Right atrium auricular region (tissue), 2 donors: ENCODE measurements at regions not wholly inside any gene's neighbourhood (a gene's known extent, or its start where the extent isn't known, plus 50 kb on each side); places are given as distances from the start of the nearest gene placed in this dataset.

Experiments used
- DNase-seq: peaks from one replicate; pipeline ENCODE4 v3.0.0-alpha.2; 2019; ENCODE audit warnings: low spot score
- H3K27ac ChIP-seq, 2 donors: fragments of 200-600 bp; sonication (generic); 1 replicate in 1 of 2; 2 replicates in 1 of 2; pipeline ENCODE4 v1.5.1; 2016 to 2019
- H3K27me3 ChIP-seq, 2 donors: fragments of 200-600 bp; sonication (generic); one replicate each; pipeline versions ENCODE4 v1.5.1 to v1.6.0; 2017 to 2019
- H3K36me3 ChIP-seq: fragments of 200-600 bp; sonication (generic); one replicate; pipeline ENCODE4 v1.5.1; 2016
- H3K4me1 ChIP-seq, 2 donors: fragments of 200-600 bp; sonication (generic); one replicate each; pipeline versions ENCODE4 v1.5.1 to v1.6.0; 2017 to 2019
- H3K4me3 ChIP-seq, 2 donors: fragments of 200-600 bp; sonication (generic); 1 replicate in 1 of 2; 2 replicates in 1 of 2; pipeline ENCODE4 v1.5.1; 2017 to 2019; ENCODE audit warnings: mild to moderate bottlenecking in 1 of 2, moderate library complexity in 1 of 2
- H3K9me3 ChIP-seq, 2 donors: fragments of 200-600 bp; sonication (generic); one replicate each; pipeline ENCODE4 v1.5.1; 2019
- TF ChIP-seq, protein P1 (sequence below), 2 donors: fragments of 200-600 bp; sonication (generic); IDR thresholded peaks; one replicate each; pipeline ENCODE4 v1.5.1; 2019; ENCODE audit warnings: antibody characterized with exemption in 2 of 2

DNA sequence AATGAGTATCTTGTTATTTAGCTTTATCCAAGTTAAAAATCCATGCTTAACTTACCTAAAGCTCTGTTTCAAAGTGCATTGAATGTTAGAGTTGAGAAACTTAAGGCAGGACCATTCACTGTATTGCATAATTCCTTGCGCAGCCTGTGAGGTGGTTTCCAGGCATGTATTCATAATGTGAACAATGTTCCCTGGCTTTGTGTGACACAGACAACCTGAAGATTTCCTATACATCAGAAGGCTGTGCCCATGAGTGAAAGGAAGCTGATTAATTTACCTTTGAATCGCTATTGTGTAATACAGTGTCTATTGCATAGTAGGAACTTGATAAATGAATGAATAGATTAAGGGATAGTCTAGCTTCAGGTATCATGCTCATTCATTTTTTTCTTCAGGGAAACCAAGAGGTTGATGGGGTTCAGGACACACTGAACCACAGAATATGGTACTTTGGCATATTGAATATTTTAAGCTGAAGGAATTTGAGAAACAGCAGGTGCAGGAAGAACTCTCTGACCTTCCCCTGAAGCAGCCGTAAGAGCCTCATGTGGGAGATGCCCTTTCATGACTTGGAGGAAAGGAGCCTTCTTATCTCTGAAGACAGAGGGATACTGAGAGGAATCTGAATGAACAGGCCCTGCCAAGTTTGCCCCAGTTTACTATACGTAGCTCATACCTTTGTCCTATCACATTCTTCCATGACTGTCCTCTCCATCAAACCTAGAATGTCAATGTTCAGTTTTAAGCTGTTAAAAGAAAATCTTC is 88.6 kb upstream of the GNG12 start:
- H3K36me3 ChIP-seq: no peaks in the 10 kb centered on the region
- no peak overlapping the region for H3K27ac ChIP-seq
- no peaks in the 10 kb centered on the region for H3K27me3 ChIP-seq
- H3K9me3 ChIP-seq: no peaks in the 10 kb centered on the region
- TF ChIP-seq, protein P1, sequence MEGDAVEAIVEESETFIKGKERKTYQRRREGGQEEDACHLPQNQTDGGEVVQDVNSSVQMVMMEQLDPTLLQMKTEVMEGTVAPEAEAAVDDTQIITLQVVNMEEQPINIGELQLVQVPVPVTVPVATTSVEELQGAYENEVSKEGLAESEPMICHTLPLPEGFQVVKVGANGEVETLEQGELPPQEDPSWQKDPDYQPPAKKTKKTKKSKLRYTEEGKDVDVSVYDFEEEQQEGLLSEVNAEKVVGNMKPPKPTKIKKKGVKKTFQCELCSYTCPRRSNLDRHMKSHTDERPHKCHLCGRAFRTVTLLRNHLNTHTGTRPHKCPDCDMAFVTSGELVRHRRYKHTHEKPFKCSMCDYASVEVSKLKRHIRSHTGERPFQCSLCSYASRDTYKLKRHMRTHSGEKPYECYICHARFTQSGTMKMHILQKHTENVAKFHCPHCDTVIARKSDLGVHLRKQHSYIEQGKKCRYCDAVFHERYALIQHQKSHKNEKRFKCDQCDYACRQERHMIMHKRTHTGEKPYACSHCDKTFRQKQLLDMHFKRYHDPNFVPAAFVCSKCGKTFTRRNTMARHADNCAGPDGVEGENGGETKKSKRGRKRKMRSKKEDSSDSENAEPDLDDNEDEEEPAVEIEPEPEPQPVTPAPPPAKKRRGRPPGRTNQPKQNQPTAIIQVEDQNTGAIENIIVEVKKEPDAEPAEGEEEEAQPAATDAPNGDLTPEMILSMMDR (IDR thresholded peaks at IDR 0.05): no peak
- no peaks in the 10 kb centered on the region for H3K4me1 ChIP-seq
- no peak for DNase-seq
- H3K4me3 ChIP-seq: no peak overlapping the region

DNA sequence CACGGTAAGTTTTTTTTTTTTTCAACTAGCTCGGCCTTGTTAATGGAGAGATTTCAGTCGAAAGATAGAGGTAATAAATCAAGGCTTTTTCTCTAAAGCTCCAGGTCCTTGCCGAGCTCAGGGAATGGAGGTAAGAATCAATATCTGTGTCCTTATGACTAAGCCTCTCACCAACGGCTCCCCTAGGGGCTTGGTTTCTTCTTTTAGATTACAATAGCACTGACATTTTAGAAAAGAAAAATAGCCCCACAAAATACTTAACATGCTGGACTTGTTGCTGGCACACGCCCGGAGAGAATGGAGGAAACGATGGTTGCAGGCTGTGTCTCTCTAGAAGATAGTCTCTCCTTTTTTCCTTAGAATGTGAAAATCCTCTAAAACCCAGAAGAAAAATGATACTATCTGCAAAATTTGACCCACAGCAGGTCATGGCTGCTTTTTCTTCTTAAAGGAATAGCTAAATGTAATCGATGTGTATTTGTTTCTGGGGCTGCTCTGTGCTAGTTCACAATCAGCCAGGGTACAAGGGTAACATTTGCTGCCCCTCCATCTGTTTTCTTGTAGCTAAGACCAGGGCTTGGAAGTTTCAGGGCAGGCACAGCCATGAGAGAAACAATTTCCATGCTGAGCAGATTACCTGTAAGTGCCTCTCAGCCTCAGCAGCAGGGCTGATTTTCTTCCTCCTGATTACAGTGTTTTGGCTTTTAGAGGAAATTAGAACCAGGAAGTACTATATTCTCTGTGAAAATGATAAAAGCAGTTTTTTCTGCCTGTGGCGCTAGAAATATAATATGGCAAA is 86.2 kb upstream of the GNG12 start:
- Histone ChIP-seq H3K36me3 (no peaks in the 10 kb centered on the region), H3K27me3 (no peaks in the 10 kb centered on the region), H3K27ac (no peak overlapping the region), H3K4me3 (no peak overlapping the region), H3K9me3 (no peaks in the 10 kb centered on the region), H3K4me1 (no peaks in the 10 kb centered on the region)
- DNase-seq: no peak
- TF ChIP-seq, protein P1 (IDR thresholded peaks at IDR 0.05): no peak

DNA sequence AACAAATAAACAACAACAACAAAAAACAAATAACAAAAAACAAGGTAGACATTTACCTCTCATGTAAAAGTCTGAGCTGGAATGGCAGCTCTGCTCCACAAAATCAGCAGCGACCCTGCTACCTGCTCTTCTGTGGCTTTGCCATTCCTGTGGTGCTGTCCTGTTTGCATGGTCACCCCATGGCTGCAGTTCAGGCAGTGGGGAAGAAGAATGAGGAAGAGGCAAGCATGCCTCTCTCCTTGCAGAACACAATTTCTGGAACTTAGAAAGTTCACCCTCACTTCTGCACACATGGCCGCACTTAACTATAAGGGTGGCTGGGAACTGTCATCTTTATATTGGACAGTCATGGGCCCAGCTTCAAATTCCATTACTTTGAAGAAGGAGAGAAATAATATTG is 84.8 kb upstream of the GNG12 start:
- TF ChIP-seq, protein P1 (IDR thresholded peaks at IDR 0.05): no peak
- H3K4me3 ChIP-seq: no peak overlapping the region
- H3K4me1 ChIP-seq: no peaks in the 10 kb centered on the region
- no peaks in the 10 kb centered on the region for H3K9me3 ChIP-seq
- no peaks in the 10 kb centered on the region for H3K36me3 ChIP-seq
- H3K27me3 ChIP-seq: no peaks in the 10 kb centered on the region
- no peak for DNase-seq
- no peak overlapping the region for H3K27ac ChIP-seq

DNA sequence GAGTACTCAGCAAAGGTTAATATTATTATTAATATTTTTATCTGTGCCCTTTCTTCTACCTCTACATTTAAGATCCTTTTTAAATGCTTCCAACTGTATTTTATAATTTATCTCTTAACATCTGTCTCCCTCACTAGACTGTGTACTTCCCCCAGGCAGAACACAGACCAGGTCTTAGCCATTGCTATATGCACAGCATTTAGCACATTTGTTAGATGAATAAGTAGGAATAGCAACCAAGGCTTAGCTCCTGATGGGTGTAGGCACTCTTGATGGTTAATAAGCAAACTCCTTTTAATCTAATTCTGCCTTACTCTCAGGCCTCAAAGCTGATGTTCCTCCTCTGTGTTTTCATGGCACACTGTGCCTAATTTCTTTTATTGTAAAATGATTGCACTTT is 83.7 kb upstream of the GNG12 start:
- Histone ChIP-seq H3K36me3 (no peaks in the 10 kb centered on the region), H3K4me1 (no peaks in the 10 kb centered on the region), H3K9me3 (no peaks in the 10 kb centered on the region), H3K27ac (no peak overlapping the region), H3K27me3 (no peaks in the 10 kb centered on the region), H3K4me3 (no peak overlapping the region)
- TF ChIP-seq, protein P1 (IDR thresholded peaks at IDR 0.05): no peak
- DNase-seq: no peak

DNA sequence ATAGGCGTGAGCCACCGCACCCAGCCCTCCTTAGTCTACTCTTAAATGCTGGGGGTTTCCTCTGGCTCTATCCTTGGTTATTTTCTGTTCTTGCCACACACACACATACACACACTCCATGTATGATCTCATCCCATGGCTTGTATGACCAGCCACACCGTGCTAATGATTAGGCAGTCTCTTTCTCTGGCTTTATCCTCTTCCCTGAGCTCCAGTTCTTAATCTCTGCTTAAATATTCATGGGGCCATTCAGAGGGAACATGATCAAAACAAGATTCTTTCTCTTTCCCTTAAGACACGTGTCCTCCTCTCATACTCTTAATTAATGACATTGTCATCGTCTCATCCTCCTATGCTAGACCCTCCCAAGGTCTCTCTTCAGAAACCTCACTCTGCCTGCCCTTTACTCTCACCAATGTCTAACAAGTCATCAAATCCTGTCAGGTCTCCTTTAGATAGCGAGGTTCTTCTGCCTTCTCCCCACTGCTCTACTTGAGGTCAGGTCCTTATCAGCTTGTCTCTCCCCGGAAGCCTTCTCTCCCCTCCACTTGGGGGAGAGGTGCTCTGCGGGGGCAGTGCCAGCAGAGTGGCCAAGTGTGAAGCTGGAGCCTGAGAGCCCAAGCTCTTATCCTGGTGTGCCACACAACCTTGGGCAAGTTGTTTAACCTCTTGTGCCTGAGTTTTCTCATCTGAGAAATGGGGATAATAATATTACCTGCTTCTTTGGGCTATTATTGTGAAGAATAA is 83.0 kb upstream of the GNG12 start:
- Histone ChIP-seq H3K9me3 (no peaks in the 10 kb centered on the region), H3K27me3 (no peaks in the 10 kb centered on the region), H3K4me1 (no peaks in the 10 kb centered on the region), H3K27ac (no peak overlapping the region), H3K4me3 (no peak overlapping the region), H3K36me3 (no peaks in the 10 kb centered on the region)
- TF ChIP-seq, protein P1 (IDR thresholded peaks at IDR 0.05): no peak
- no peak for DNase-seq
